Mucosa of stomach (tissue), 1 donor: ENCODE measurements at regions not wholly inside any gene's neighbourhood (a gene's known extent, or its start where the extent isn't known, plus 50 kb on each side); places are given as distances from the start of the nearest gene placed in this dataset.

ENCODE experiments used
- H3K27me3 ChIP-seq: one replicate; pipeline ENCODE4 v1.7.0; 2013; ENCODE audit warnings: mild to moderate bottlenecking, low read length; ENCODE audit not compliant: control insufficient read depth, insufficient read depth
- H3K36me3 ChIP-seq: one replicate; pipeline ENCODE4 v1.7.0; 2013; ENCODE audit warnings: low read length; ENCODE audit not compliant: control insufficient read depth, insufficient read depth
- H3K4me1 ChIP-seq: one replicate; pipeline ENCODE4 v1.7.0; 2013; ENCODE audit warnings: mild to moderate bottlenecking, low read length; ENCODE audit not compliant: control insufficient read depth, insufficient read depth
- H3K4me3 ChIP-seq: one replicate; pipeline ENCODE4 v1.7.0; 2013; ENCODE audit warnings: low read length
- H3K9ac ChIP-seq: one replicate; pipeline ENCODE4 v1.7.0; 2013; ENCODE audit warnings: mild to moderate bottlenecking, low read length, moderate library complexity
- H3K9me3 ChIP-seq: one replicate; pipeline ENCODE4 v1.7.0; 2013; ENCODE audit warnings: mild to moderate bottlenecking, low read length, moderate library complexity; ENCODE audit not compliant: control insufficient read depth
- donor health status: Pancreatic carcinoma.

GRCh38 chr4:38510201-38510600 lies 153.8 kb upstream of the KLF3 start:
- Histone ChIP-seq H3K9me3 (no peaks in the 10 kb centered on the region), H3K27me3 (no peaks in the 10 kb centered on the region), H3K4me1 (no peaks in the 10 kb centered on the region), H3K36me3 (no peaks in the 10 kb centered on the region), H3K9ac (no peak overlapping the region), H3K4me3 (no peak overlapping the region)

- Histone ChIP-seq H3K9ac (no peak overlapping the region), H3K36me3 (no peaks in the 10 kb centered on the region), H3K4me1 (no peaks in the 10 kb centered on the region), H3K9me3 (no peaks in the 10 kb centered on the region), H3K27me3 (no peaks in the 10 kb centered on the region), H3K4me3 (no peak overlapping the region)
These were observed 152.3 kb upstream of the KLF3 start for GRCh38 chr4:38511702-38512101.

- Histone ChIP-seq H3K36me3 (no peaks in the 10 kb centered on the region), H3K9me3 (no peaks in the 10 kb centered on the region), H3K27me3 (no peaks in the 10 kb centered on the region), H3K4me1 (no peaks in the 10 kb centered on the region), H3K9ac (no peak overlapping the region), H3K4me3 (no peak overlapping the region)
These were observed 151.2 kb upstream of the KLF3 start for GRCh38 chr4:38512840-38513239.

- Histone ChIP-seq H3K27me3 (no peaks in the 10 kb centered on the region), H3K36me3 (no peaks in the 10 kb centered on the region), H3K9ac (no peak overlapping the region), H3K9me3 (no peaks in the 10 kb centered on the region), H3K4me3 (no peak overlapping the region), H3K4me1 (no peaks in the 10 kb centered on the region)
These were observed 149.4 kb upstream of the KLF3 start for GRCh38 chr4:38514465-38515146.

GRCh38 chr4:38516190-38516589 lies 147.8 kb upstream of the KLF3 start:
- H3K9me3 ChIP-seq: no peaks in the 10 kb centered on the region
- H3K36me3 ChIP-seq: no peaks in the 10 kb centered on the region
- H3K4me1 ChIP-seq: no peaks in the 10 kb centered on the region
- H3K9ac ChIP-seq: no peak overlapping the region
- no peaks in the 10 kb centered on the region for H3K27me3 ChIP-seq
- H3K4me3 ChIP-seq: no peak overlapping the region

GRCh38 chr4:38519666-38520065 lies 144.3 kb upstream of the KLF3 start:
- Histone ChIP-seq H3K27me3 (no peaks in the 10 kb centered on the region), H3K9me3 (no peaks in the 10 kb centered on the region), H3K4me1 (no peaks in the 10 kb centered on the region)

GRCh38 chr4:38523054-38523453 lies 140.9 kb upstream of the KLF3 start:
- no peaks in the 10 kb centered on the region for H3K4me1 ChIP-seq
- H3K36me3 ChIP-seq: no peaks in the 10 kb centered on the region
- no peaks in the 10 kb centered on the region for H3K27me3 ChIP-seq
- H3K9ac ChIP-seq: no peak overlapping the region
- H3K4me3 ChIP-seq: no peak overlapping the region
- H3K9me3 ChIP-seq: no peaks in the 10 kb centered on the region

More at GRCh38 chr4:38519666-38520065, 144.3 kb upstream of the KLF3 start:
- Histone ChIP-seq H3K36me3 (no peaks in the 10 kb centered on the region), H3K9ac (no peak overlapping the region), H3K4me3 (no peak overlapping the region)

- Histone ChIP-seq H3K4me1 (no peaks in the 10 kb centered on the region), H3K9ac (no peak overlapping the region), H3K36me3 (no peaks in the 10 kb centered on the region), H3K9me3 (no peaks in the 10 kb centered on the region), H3K27me3 (no peaks in the 10 kb centered on the region), H3K4me3 (no peak overlapping the region)
These were observed 140.2 kb upstream of the KLF3 start for GRCh38 chr4:38523524-38524448.

- no peaks in the 10 kb centered on the region for H3K27me3 ChIP-seq
- no peak overlapping the region for H3K4me3 ChIP-seq
- H3K9ac ChIP-seq: no peak overlapping the region
- H3K36me3 ChIP-seq: no peaks in the 10 kb centered on the region
- no peaks in the 10 kb centered on the region for H3K9me3 ChIP-seq
- peaks cover 10% of the 10 kb centered on the region for H3K4me1 ChIP-seq
These were observed 137.6 kb upstream of the KLF3 start for GRCh38 chr4:38526412-38526811.

- Histone ChIP-seq H3K9me3 (no peaks in the 10 kb centered on the region), H3K36me3 (no peaks in the 10 kb centered on the region), H3K4me3 (no peak overlapping the region), H3K4me1 (peaks cover 10% of the 10 kb centered on the region), H3K27me3 (no peaks in the 10 kb centered on the region), H3K9ac (peak overlapping the region; percentile 2)
These were observed 134.5 kb upstream of the KLF3 start for GRCh38 chr4:38529189-38530115.

GRCh38 chr4:38530486-38530885 lies 133.5 kb upstream of the KLF3 start:
- Histone ChIP-seq H3K4me1 (peaks cover 10% of the 10 kb centered on the region), H3K9me3 (no peaks in the 10 kb centered on the region), H3K36me3 (no peaks in the 10 kb centered on the region), H3K9ac (no peak overlapping the region), H3K27me3 (no peaks in the 10 kb centered on the region), H3K4me3 (no peak overlapping the region)
